ENCODE measurements at regions not wholly inside any gene's neighbourhood (a gene's known extent, or its start where the extent isn't known, plus 50 kb on each side); places are given as distances from the start of the nearest gene placed in this dataset.

DNA sequence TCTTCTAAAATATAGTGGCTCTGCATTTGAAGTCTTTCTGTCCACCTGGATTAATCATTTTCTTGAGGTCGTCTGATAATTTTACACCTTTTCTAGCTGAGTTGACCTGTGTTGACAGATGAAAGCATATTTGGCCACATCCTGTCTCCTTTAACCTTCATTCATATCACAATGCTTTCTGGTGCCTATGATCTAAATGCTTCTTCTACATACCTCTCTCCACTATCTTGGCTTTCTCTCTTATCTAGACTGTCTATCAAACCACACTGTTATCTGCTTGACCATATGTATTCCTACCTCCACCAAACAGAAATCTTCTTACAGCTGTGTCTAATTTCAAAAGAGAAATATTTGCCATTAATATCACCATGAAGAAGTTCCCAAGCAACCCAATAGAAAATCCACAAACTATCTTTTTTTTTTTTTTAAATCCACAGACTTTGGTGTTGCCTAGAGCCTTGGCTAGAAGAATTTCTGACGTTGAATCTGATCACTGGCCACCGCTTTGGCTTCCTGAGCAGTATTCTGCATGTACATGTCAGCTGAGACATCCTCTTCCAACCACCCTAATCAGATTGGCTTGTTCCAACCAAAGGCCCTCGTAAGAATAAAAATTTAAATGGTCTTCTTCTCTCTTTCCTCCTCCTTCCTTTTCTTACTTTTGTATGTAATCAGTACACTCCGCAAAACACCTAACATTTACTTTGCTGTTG is 66.3 kb upstream of the SP4 start:
- TF ChIP-seq, protein P1, sequence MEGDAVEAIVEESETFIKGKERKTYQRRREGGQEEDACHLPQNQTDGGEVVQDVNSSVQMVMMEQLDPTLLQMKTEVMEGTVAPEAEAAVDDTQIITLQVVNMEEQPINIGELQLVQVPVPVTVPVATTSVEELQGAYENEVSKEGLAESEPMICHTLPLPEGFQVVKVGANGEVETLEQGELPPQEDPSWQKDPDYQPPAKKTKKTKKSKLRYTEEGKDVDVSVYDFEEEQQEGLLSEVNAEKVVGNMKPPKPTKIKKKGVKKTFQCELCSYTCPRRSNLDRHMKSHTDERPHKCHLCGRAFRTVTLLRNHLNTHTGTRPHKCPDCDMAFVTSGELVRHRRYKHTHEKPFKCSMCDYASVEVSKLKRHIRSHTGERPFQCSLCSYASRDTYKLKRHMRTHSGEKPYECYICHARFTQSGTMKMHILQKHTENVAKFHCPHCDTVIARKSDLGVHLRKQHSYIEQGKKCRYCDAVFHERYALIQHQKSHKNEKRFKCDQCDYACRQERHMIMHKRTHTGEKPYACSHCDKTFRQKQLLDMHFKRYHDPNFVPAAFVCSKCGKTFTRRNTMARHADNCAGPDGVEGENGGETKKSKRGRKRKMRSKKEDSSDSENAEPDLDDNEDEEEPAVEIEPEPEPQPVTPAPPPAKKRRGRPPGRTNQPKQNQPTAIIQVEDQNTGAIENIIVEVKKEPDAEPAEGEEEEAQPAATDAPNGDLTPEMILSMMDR (IDR thresholded peaks at IDR 0.05): no peak
- TF ChIP-seq FOXJ3 (CRISPR knock-in tag; IDR thresholded peaks at IDR 0.05; ENCODE audit: borderline replicate concordance): no peak
- no peak for TF ChIP-seq SMAD3 (CRISPR knock-in tag; IDR thresholded peaks at IDR 0.05; ENCODE audit: borderline replicate concordance)
- no peak for TF ChIP-seq MAX (CRISPR knock-in tag; IDR thresholded peaks at IDR 0.05)
- no peak for TF ChIP-seq RORB (CRISPR knock-in tag; IDR thresholded peaks at IDR 0.05)
- no peak for TF ChIP-seq RELA (CRISPR knock-in tag; IDR thresholded peaks at IDR 0.05; ENCODE audit: borderline replicate concordance)
- TF ChIP-seq NR3C1 (CRISPR knock-in tag; conservative IDR thresholded peaks at IDR 0.05; ENCODE audit: low read depth): no peak
- TF ChIP-seq KAT7 (CRISPR knock-in tag; IDR thresholded peaks at IDR 0.05; ENCODE audit: borderline replicate concordance): no peak
